Activated T-helper 2 cell treated with anti-CD3 and anti-CD28 coated beads, Interferon-gamma antibody, Interleukin-2, Interleukin-4, amounts not matched to agents 10 μg/mL and 5 μg/mL and 100 μg/mL, durations not matched to agents 14 hours and 24 hours and 36 hours (primary cell): ENCODE measurements at regions not wholly inside any gene's neighbourhood (a gene's known extent, or its start where the extent isn't known, plus 50 kb on each side); places are given as distances from the start of the nearest gene placed in this dataset.
"Not testable (repeated sequence)": the region's sequence is repeated elsewhere in the genome, so short reads cannot be mapped to it uniquely, and the experiment has no call there.

Experiments
- DNase-seq: peaks from one replicate; pipeline ENCODE4 v3.0.0; 2021; ENCODE audit warnings: low spot score
- H3K27ac Mint-ChIP-seq: one replicate; pipeline ENCODE4 v1.8.0; 2021; ENCODE audit warnings: mixed read lengths
- H3K27me3 Mint-ChIP-seq: one replicate; pipeline ENCODE4 v1.8.0; 2021; ENCODE audit warnings: low read depth, mixed read lengths
- H3K36me3 Mint-ChIP-seq: one replicate; pipeline ENCODE4 v1.8.0; 2021; ENCODE audit warnings: low read depth, mixed read lengths
- H3K4me1 Mint-ChIP-seq: one replicate; pipeline ENCODE4 v1.8.0; 2021; ENCODE audit warnings: low read depth, mixed read lengths
- H3K4me3 Mint-ChIP-seq: one replicate; pipeline ENCODE4 v1.8.0; 2021; ENCODE audit warnings: low read depth, mild to moderate bottlenecking, moderate library complexity, mixed read lengths
- H3K9me3 Mint-ChIP-seq: one replicate; pipeline ENCODE4 v1.8.0; 2021; ENCODE audit warnings: mixed read lengths
- intact Hi-C: fragments of 100-400 bp; cut with micrococcal nuclease; formaldehyde crosslinking; loops from one replicate; pipeline ENCODE4 v1.15.1; 2023

GRCh38 chr6:166235666-166236292, 68.1 kb upstream of the TBXT start:
- H3K27me3 Mint-ChIP-seq, result peaks cover 45% of the 10 kb centered on the region
- no peaks in the 10 kb centered on the region for H3K9me3 Mint-ChIP-seq
- peaks cover 15% of the 10 kb centered on the region for H3K4me1 Mint-ChIP-seq
- intact Hi-C loops, result loop anchor here (1.0 kb wide), 1 partner anchor 9 kb away; no protein-coding TSS in a partner anchor
- H3K36me3 Mint-ChIP-seq, result no peaks in the 10 kb centered on the region
- H3K4me3 Mint-ChIP-seq, result no peak overlapping the region
- H3K27ac Mint-ChIP-seq, result no peak overlapping the region
- no peak for DNase-seq

DNA sequence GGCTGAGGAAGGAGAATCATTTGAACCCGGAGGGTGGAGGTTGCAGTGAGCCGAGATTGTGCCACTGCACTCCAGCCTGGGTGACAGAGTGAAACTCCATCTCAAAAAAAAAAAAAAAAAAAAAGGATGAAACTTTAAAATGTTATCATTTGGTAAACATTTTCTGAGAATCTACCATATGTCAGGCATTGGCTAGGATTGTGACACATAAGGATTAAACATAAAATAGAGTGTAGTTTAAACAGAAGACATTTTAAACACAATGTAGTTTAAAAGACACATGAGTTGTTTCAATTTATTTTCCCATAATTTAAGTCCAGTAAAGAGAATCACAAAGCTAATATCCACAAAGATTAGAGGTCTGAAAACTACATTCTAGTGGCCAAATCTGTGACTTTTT, 63.5 kb upstream of the TBXT start:
- H3K36me3 Mint-ChIP-seq, H3K9me3 Mint-ChIP-seq, H3K27ac Mint-ChIP-seq, intact Hi-C loops, DNase-seq, H3K4me3 Mint-ChIP-seq: not testable (repeated sequence)
- H3K4me1 Mint-ChIP-seq, result peaks cover 27% of the 10 kb centered on the region
- peaks cover 44% of the 10 kb centered on the region for H3K27me3 Mint-ChIP-seq

GRCh38 chr6:166228839-166229528, 61.3 kb upstream of the TBXT start:
- H3K4me1 Mint-ChIP-seq, result peaks cover 21% of the 10 kb centered on the region
- H3K27ac Mint-ChIP-seq, result no peak overlapping the region
- no peaks in the 10 kb centered on the region for H3K9me3 Mint-ChIP-seq
- intact Hi-C loops, result no loop called here
- H3K27me3 Mint-ChIP-seq, result peaks cover 58% of the 10 kb centered on the region
- H3K4me3 Mint-ChIP-seq, result no peak overlapping the region
- no peaks in the 10 kb centered on the region for H3K36me3 Mint-ChIP-seq
- DNase-seq, result no peak

GRCh38 chr6:166228425-166228824, 60.8 kb upstream of the TBXT start:
- intact Hi-C loops, result no loop called here
- Mint-ChIP-seq H3K4me3 (no peak overlapping the region), H3K9me3 (no peaks in the 10 kb centered on the region), H3K36me3 (no peaks in the 10 kb centered on the region), H3K4me1 (peaks cover 21% of the 10 kb centered on the region), H3K27ac (no peak overlapping the region), H3K27me3 (peaks cover 64% of the 10 kb centered on the region)
- DNase-seq, result no peak

GRCh38 chr6:166223079-166223478, 55.4 kb upstream of the TBXT start:
- H3K27me3 Mint-ChIP-seq, result peaks cover 51% of the 10 kb centered on the region
- H3K36me3 Mint-ChIP-seq, result no peaks in the 10 kb centered on the region
- intact Hi-C loops, result no loop called here
- no peak overlapping the region for H3K27ac Mint-ChIP-seq
- H3K9me3 Mint-ChIP-seq, result no peaks in the 10 kb centered on the region
- H3K4me1 Mint-ChIP-seq, result peaks cover 13% of the 10 kb centered on the region
- DNase-seq, result no peak
- H3K4me3 Mint-ChIP-seq, result no peak overlapping the region

GRCh38 chr6:166222631-166223030, 55.0 kb upstream of the TBXT start:
- Mint-ChIP-seq H3K27me3 (peaks cover 49% of the 10 kb centered on the region), H3K27ac (no peak overlapping the region), H3K4me1 (peaks cover 13% of the 10 kb centered on the region), H3K9me3 (no peaks in the 10 kb centered on the region), H3K4me3 (no peak overlapping the region), H3K36me3 (no peaks in the 10 kb centered on the region)
- no peak for DNase-seq
- intact Hi-C loops, result no loop called here

DNA sequence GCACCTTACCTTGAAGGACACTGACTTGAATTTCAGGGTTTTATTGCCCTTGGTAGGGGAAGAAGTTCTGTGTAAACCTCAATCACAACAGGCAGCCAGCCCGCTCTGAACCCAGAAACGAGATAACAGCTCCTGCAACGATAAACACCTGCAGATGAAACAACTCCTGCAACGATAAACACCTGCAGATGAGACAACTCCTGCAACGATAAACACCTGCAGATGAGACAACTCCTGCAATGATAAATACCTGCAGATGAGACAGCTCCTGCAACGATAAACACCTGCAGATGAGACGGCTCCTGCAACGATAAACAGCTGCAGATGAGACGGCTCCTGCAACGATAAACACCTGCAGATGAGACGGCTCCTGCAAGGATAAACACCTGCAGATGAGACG, 54.0 kb upstream of the TBXT start:
- Mint-ChIP-seq H3K4me3 (no peak overlapping the region), H3K4me1 (peaks cover 13% of the 10 kb centered on the region), H3K9me3 (no peaks in the 10 kb centered on the region), H3K36me3 (no peaks in the 10 kb centered on the region), H3K27ac (no peak overlapping the region), H3K27me3 (peaks cover 51% of the 10 kb centered on the region)
- intact Hi-C loops, result no loop called here
- no peak for DNase-seq

DNA sequence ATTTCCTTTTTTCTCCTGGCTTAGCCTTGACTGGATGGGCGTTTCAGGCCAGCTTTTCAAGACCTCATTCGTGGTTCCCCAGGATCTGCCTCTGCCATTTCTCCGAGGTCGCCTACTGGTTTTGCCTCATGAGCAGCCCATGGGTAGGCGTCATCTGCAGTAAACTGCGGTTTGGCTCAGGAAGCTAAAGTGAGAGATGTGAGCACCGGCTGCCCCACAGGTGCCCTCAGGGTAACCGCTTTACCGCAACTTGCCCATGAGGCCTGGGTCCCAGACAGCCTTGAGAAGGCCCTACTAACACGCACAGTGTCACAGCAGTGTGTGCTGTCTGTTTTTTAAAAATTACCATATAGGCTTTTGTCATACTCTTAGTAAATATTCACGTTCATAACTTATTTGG, 53.4 kb upstream of the TBXT start:
- H3K4me1 Mint-ChIP-seq, result peaks cover 13% of the 10 kb centered on the region
- no peak overlapping the region for H3K27ac Mint-ChIP-seq
- no peaks in the 10 kb centered on the region for H3K9me3 Mint-ChIP-seq
- peaks cover 46% of the 10 kb centered on the region for H3K27me3 Mint-ChIP-seq
- peak; percentile 25 for DNase-seq
- H3K4me3 Mint-ChIP-seq, result no peak overlapping the region
- intact Hi-C loops, result no loop called here
- no peaks in the 10 kb centered on the region for H3K36me3 Mint-ChIP-seq
